KMS-11 (cell line): ENCODE measurements at regions not wholly inside any gene's neighbourhood (a gene's known extent, or its start where the extent isn't known, plus 50 kb on each side); places are given as distances from the start of the nearest gene placed in this dataset.
A peak's percentile ranks its signal among the peaks of the same experiment; 100 is the strongest.

Experiments
- H2AFZ ChIP-seq: fragments of 200-600 bp; sonication (generic); 2 replicates; pipeline ENCODE4 v1.6.1; 2016; ENCODE audit warnings: antibody characterized with exemption, mixed run types, low read depth
- H3K27ac ChIP-seq: fragments of 200-600 bp; sonication (generic); 2 replicates; pipeline ENCODE4 v1.6.1; 2016; ENCODE audit warnings: mild to moderate bottlenecking, mixed run types
- H3K27me3 ChIP-seq: fragments of 200-600 bp; sonication (generic); 2 replicates; pipeline ENCODE4 v1.6.1; 2017; ENCODE audit warnings: mild to moderate bottlenecking, low read depth, mixed run types, moderate library complexity; ENCODE audit not compliant: insufficient read depth
- H3K36me3 ChIP-seq: fragments of 200-600 bp; sonication (generic); 2 replicates; pipeline ENCODE4 v1.6.1; 2017; ENCODE audit warnings: mild to moderate bottlenecking, mixed run types; ENCODE audit not compliant: insufficient read depth
- H3K4me1 ChIP-seq: fragments of 200-600 bp; sonication (generic); 2 replicates; pipeline ENCODE4 v1.6.1; 2016; ENCODE audit warnings: mild to moderate bottlenecking, low read depth, mixed run types; ENCODE audit not compliant: poor library complexity, severe bottlenecking
- H3K4me2 ChIP-seq: fragments of 200-600 bp; sonication (generic); 2 replicates; pipeline ENCODE4 v1.7.0; 2016; ENCODE audit warnings: mild to moderate bottlenecking, mixed run types
- H3K4me3 ChIP-seq: fragments of 200-600 bp; sonication (generic); IDR thresholded peaks from 2 replicates; pipeline ENCODE4 v1.6.1; 2017; ENCODE audit warnings: low read depth, low read length, mixed read lengths; ENCODE audit not compliant: insufficient read depth
- H3K79me2 ChIP-seq: fragments of 200-600 bp; sonication (generic); 2 replicates; pipeline ENCODE4 v1.6.1; 2016; ENCODE audit warnings: low read depth, mixed run types; ENCODE audit not compliant: insufficient read depth
- H3K9ac ChIP-seq: fragments of 200-600 bp; sonication (generic); 2 replicates; pipeline ENCODE4 v1.6.1; 2016; ENCODE audit warnings: mild to moderate bottlenecking, mixed run types
- H4K20me1 ChIP-seq: fragments of 200-600 bp; sonication (generic); 2 replicates; pipeline ENCODE4 v1.6.1; 2016; ENCODE audit warnings: mild to moderate bottlenecking, mixed run types; ENCODE audit not compliant: insufficient read depth
- CTCF ChIP-seq: fragments of 200-600 bp; sonication (generic); conservative IDR thresholded peaks from 2 replicates; pipeline ENCODE4 v1.6.1; 2017; ENCODE audit warnings: low read depth, mild to moderate bottlenecking, antibody characterized with exemption, low read length, moderate library complexity, mixed read lengths

DNA sequence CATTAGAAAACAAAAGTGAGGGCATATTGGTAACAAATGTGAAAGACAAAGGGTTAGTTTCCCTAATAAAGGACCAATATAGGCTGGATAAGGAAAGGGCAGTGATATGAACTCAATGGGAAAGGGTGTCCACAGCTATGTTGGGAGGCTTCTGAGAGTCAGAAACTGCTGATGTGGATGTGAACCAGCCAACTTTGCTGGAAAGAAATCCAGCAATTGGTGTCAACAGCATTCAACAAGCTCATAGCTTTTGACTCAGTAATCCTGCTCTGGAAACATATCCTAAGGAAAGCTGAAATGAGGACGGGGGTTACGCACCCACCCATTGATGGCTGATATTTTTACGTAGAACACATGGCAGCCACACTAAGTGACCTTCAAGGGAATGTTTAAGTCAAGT is 63.7 kb downstream of the ARL4C start:
- TF ChIP-seq CTCF = no peak
- no peaks in the 10 kb centered on the region for H4K20me1 ChIP-seq
- H3K79me2 ChIP-seq = no peaks in the 10 kb centered on the region
- H3K27ac ChIP-seq = no peak overlapping the region
- peaks cover under 1% of the 10 kb centered on the region for H3K4me1 ChIP-seq
- no peaks in the 10 kb centered on the region for H3K27me3 ChIP-seq
- H3K9ac ChIP-seq = no peak overlapping the region
- no peak overlapping the region for H3K4me2 ChIP-seq
- H2AFZ ChIP-seq = no peak overlapping the region
- no peak overlapping the region for H3K4me3 ChIP-seq
- H3K36me3 ChIP-seq = no peaks in the 10 kb centered on the region

GRCh38 chr2:234430871-234431270 is 66.0 kb downstream of the ARL4C start:
- H3K79me2 ChIP-seq = no peaks in the 10 kb centered on the region
- H3K9ac ChIP-seq = no peak overlapping the region
- TF ChIP-seq CTCF = no peak
- no peaks in the 10 kb centered on the region for H3K36me3 ChIP-seq
- no peak overlapping the region for H3K27ac ChIP-seq
- no peak overlapping the region for H3K4me2 ChIP-seq
- no peak overlapping the region for H3K4me3 ChIP-seq
- no peaks in the 10 kb centered on the region for H3K27me3 ChIP-seq
- peaks cover 24% of the 10 kb centered on the region for H3K4me1 ChIP-seq
- H4K20me1 ChIP-seq = no peaks in the 10 kb centered on the region
- H2AFZ ChIP-seq = no peak overlapping the region

- H3K4me1 ChIP-seq = peaks cover 40% of the 10 kb centered on the region
- no peaks in the 10 kb centered on the region for H3K79me2 ChIP-seq
- H3K4me3 ChIP-seq = no peak overlapping the region
- no peaks in the 10 kb centered on the region for H4K20me1 ChIP-seq
- no peak for TF ChIP-seq CTCF
- no peaks in the 10 kb centered on the region for H3K36me3 ChIP-seq
- no peaks in the 10 kb centered on the region for H3K27me3 ChIP-seq
- H3K9ac ChIP-seq = no peak overlapping the region
- H3K4me2 ChIP-seq = no peak overlapping the region
- H3K27ac ChIP-seq = no peak overlapping the region
- no peak overlapping the region for H2AFZ ChIP-seq
These were observed 67.6 kb downstream of the ARL4C start for GRCh38 chr2:234429265-234429664.

- Histone ChIP-seq H3K4me3 (no peak overlapping the region), H2AFZ (peak overlapping the region; percentile 70)
These were observed 69.5 kb downstream of the ARL4C start for GRCh38 chr2:234427081-234428061.

More at GRCh38 chr2:234427081-234428061, 69.5 kb downstream of the ARL4C start:
- H3K79me2 ChIP-seq = no peaks in the 10 kb centered on the region
- no peaks in the 10 kb centered on the region for H3K36me3 ChIP-seq
- peaks cover 57% of the 10 kb centered on the region for H3K4me1 ChIP-seq
- TF ChIP-seq CTCF = no peak
- H3K9ac ChIP-seq = peak overlapping the region; percentile 42; the same call in 1 of the 2 replicates
- H3K27me3 ChIP-seq = no peaks in the 10 kb centered on the region
- H3K4me2 ChIP-seq = peak overlapping the region; percentile 90
- H3K27ac ChIP-seq = peak overlapping the region; percentile 91
- no peaks in the 10 kb centered on the region for H4K20me1 ChIP-seq
